ENCODE measurements at regions not wholly inside any gene's neighbourhood (a gene's known extent, or its start where the extent isn't known, plus 50 kb on each side); places are given as distances from the start of the nearest gene placed in this dataset.

DNA sequence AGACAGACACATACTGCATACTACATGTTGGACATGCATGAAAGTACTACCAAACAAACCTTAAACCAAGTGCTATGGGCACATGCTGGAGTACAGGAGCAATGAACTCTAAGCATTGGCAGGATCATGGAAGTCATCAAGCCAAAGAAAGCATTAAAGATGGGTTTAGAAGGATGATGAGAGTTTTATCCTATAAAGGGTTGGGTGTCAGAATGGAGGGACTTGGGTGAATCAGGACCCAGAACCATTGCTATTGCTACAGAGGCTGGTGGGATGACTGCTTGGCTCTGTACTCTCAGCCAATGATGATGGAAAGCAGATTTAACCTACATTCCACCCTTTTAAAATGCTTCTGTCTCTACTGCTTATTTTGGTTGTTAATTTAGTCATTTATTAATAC, 233.9 kb upstream of the EDA2R start:
- Histone ChIP-seq H2AFZ (ENCODE audit: insufficient read depth, low read depth, low read length, poor library complexity, severe bottlenecking) (no peak overlapping the region), H3K79me2 (ENCODE audit: insufficient read depth, low read length) (no peaks in the 10 kb centered on the region), H3K4me3 (replicated peaks in 1 of 3; ENCODE audit: low read depth in 2 of 3, low read length in 3 of 3) (no peak overlapping the region), H3K27ac (ENCODE audit: low read depth in 1 of 2, low read length in 2 of 2) (no peak overlapping the region), H3K36me3 (replicated peaks in 1 of 2; ENCODE audit: control insufficient read depth in 1 of 2, insufficient read depth in 2 of 2, low read length in 2 of 2) (no peaks in the 10 kb centered on the region), H4K20me1 (ENCODE audit: insufficient read depth, low read length) (no peaks in the 10 kb centered on the region), H3K4me1 (ENCODE audit: control insufficient read depth in 1 of 2, insufficient read depth in 2 of 2, low read length in 2 of 2) (no peaks in the 10 kb centered on the region), H3K9ac (ENCODE audit: insufficient read depth, low read length, poor library complexity, severe bottlenecking) (no peak overlapping the region), H3K27me3 (ENCODE audit: control insufficient read depth in 2 of 2, insufficient read depth in 2 of 2, low read length in 2 of 2) (no peaks in the 10 kb centered on the region), H3K4me2 (replicated peaks; ENCODE audit: extremely low read depth, low read length, poor library complexity, severe bottlenecking) (no peak overlapping the region), H3K9me3 (replicated peaks in 1 of 2; ENCODE audit: control insufficient read depth in 1 of 2, insufficient read depth in 1 of 2, low read length in 2 of 2) (no peaks in the 10 kb centered on the region)
- Mint-ChIP-seq H3K4me3 (no peak overlapping the region), H3K27ac (no peak overlapping the region), H3K4me1 (no peaks in the 10 kb centered on the region), H3K27me3 (ENCODE audit: low read depth in 3 of 3) (peaks cover 0 to 2% (median 0%) of the 10 kb centered on the region in 3 donors), H3K36me3 (no peaks in the 10 kb centered on the region), H3K9me3 (peaks cover 0 to 4% (median 2%) of the 10 kb centered on the region in 7 donors)
- TF ChIP-seq, protein P1, sequence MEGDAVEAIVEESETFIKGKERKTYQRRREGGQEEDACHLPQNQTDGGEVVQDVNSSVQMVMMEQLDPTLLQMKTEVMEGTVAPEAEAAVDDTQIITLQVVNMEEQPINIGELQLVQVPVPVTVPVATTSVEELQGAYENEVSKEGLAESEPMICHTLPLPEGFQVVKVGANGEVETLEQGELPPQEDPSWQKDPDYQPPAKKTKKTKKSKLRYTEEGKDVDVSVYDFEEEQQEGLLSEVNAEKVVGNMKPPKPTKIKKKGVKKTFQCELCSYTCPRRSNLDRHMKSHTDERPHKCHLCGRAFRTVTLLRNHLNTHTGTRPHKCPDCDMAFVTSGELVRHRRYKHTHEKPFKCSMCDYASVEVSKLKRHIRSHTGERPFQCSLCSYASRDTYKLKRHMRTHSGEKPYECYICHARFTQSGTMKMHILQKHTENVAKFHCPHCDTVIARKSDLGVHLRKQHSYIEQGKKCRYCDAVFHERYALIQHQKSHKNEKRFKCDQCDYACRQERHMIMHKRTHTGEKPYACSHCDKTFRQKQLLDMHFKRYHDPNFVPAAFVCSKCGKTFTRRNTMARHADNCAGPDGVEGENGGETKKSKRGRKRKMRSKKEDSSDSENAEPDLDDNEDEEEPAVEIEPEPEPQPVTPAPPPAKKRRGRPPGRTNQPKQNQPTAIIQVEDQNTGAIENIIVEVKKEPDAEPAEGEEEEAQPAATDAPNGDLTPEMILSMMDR (IDR thresholded peaks at IDR 0.05), result no peak
- intact Hi-C loops (cut with micrococcal nuclease), result no loop called here
- DNase-seq, result no peak

DNA sequence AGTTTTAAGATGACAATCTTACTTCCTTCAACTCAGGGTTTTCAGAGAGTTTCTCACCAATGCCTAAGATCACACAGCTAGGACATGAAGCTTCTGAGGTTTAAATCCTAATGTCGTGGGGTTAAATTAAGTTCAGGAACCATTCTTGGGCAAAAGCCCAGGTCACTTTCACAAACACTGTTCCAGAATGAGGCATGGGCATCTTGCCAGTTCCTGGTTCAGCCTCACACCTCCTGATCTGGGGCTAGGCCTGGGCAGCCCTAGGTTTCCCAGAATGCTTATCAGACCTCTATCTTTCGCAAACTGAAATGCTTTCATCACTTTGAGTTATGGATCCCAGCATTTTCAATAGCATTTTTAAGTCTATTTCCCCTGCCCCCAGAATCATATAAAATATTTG, 224.8 kb upstream of the EDA2R start:
- no peaks in the 10 kb centered on the region for H3K4me1 Mint-ChIP-seq
- intact Hi-C loops (cut with micrococcal nuclease), result no loop called here
- no peak overlapping the region for H3K27ac Mint-ChIP-seq
- peaks cover 2 to 10% (median 5%) of the 10 kb centered on the region in 7 donors for H3K9me3 Mint-ChIP-seq
- no peak overlapping the region for H3K27ac ChIP-seq (ENCODE audit: low read depth in 1 of 2, low read length in 2 of 2)
- H3K4me2 ChIP-seq (replicated peaks; ENCODE audit: extremely low read depth, low read length, poor library complexity, severe bottlenecking), result no peak overlapping the region
- no peak overlapping the region for H3K9ac ChIP-seq (ENCODE audit: insufficient read depth, low read length, poor library complexity, severe bottlenecking)
- H3K27me3 Mint-ChIP-seq (ENCODE audit: low read depth in 3 of 3), result peaks cover 0 to 1% (median 0%) of the 10 kb centered on the region in 3 donors
- no peaks in the 10 kb centered on the region for H3K27me3 ChIP-seq (ENCODE audit: control insufficient read depth in 2 of 2, insufficient read depth in 2 of 2, low read length in 2 of 2)
- no peak overlapping the region for H3K4me3 Mint-ChIP-seq
- no peak overlapping the region for H2AFZ ChIP-seq (ENCODE audit: insufficient read depth, low read depth, low read length, poor library complexity, severe bottlenecking)
- no peaks in the 10 kb centered on the region for H3K36me3 Mint-ChIP-seq
- no peaks in the 10 kb centered on the region for H3K4me1 ChIP-seq (ENCODE audit: control insufficient read depth in 1 of 2, insufficient read depth in 2 of 2, low read length in 2 of 2)
- WGBS (ENCODE audit: insufficient coverage), result 100% methylated on average over 1 of the region's 2 CpGs
- no peaks in the 10 kb centered on the region for H4K20me1 ChIP-seq (ENCODE audit: insufficient read depth, low read length)
- no peaks in the 10 kb centered on the region for H3K36me3 ChIP-seq (replicated peaks in 1 of 2; ENCODE audit: control insufficient read depth in 1 of 2, insufficient read depth in 2 of 2, low read length in 2 of 2)
- TF ChIP-seq, protein P1 (IDR thresholded peaks at IDR 0.05), result no peak
- H3K4me3 ChIP-seq (replicated peaks in 1 of 3; ENCODE audit: low read depth in 2 of 3, low read length in 3 of 3), result no peak overlapping the region
- DNase-seq, result no peak
- H3K79me2 ChIP-seq (ENCODE audit: insufficient read depth, low read length), result no peaks in the 10 kb centered on the region
- H3K9me3 ChIP-seq (replicated peaks in 1 of 2; ENCODE audit: control insufficient read depth in 1 of 2, insufficient read depth in 1 of 2, low read length in 2 of 2), result no peaks in the 10 kb centered on the region

All from CD14-positive monocyte (primary cell).